ENCODE measurements at regions not wholly inside any gene's neighbourhood (a gene's known extent, or its start where the extent isn't known, plus 50 kb on each side); places are given as distances from the start of the nearest gene placed in this dataset.

DNA sequence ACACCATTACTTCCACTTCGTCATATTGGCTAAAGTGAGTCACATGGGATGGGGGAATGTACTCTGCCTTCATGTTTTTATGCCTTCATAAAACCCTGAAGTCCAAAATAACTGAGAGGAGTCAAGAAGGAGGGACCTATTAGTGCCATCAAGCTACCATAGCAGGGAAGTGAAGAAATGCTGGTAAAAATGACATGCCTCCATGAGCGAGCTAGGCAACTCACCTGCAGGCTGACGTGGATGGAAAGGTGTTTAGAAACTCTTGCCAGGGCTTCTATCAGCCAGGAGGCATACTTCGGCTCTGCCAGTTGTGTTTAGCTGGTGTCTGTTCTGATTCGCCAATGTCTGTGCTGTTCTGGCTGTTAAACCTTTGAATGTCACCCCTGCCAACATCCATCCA is 424.4 kb upstream of the USP24 start:
- TF ChIP-seq, protein P1, sequence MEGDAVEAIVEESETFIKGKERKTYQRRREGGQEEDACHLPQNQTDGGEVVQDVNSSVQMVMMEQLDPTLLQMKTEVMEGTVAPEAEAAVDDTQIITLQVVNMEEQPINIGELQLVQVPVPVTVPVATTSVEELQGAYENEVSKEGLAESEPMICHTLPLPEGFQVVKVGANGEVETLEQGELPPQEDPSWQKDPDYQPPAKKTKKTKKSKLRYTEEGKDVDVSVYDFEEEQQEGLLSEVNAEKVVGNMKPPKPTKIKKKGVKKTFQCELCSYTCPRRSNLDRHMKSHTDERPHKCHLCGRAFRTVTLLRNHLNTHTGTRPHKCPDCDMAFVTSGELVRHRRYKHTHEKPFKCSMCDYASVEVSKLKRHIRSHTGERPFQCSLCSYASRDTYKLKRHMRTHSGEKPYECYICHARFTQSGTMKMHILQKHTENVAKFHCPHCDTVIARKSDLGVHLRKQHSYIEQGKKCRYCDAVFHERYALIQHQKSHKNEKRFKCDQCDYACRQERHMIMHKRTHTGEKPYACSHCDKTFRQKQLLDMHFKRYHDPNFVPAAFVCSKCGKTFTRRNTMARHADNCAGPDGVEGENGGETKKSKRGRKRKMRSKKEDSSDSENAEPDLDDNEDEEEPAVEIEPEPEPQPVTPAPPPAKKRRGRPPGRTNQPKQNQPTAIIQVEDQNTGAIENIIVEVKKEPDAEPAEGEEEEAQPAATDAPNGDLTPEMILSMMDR (IDR thresholded peaks at IDR 0.05; ENCODE audit: control extremely low read depth in 1 of 3, insufficient read depth in 1 of 3, low read depth in 1 of 3, low read length in 3 of 3), result no peak
- TF ChIP-seq EZH2 (IDR thresholded peaks at IDR 0.05; ENCODE audit: low read depth, low read length, severe bottlenecking), result no peak
- no peak for TF ChIP-seq CBX8 (IDR thresholded peaks at IDR 0.05; ENCODE audit: borderline replicate concordance, low read depth, low read length)
- no peak for TF ChIP-seq POLR2A (IDR thresholded peaks at IDR 0.05; ENCODE audit: control extremely low read depth in 1 of 2, low read depth in 2 of 2, low read length in 2 of 2)
- no peak for TF ChIP-seq SUZ12 (IDR thresholded peaks at IDR 0.05; ENCODE audit: low read length)
- no peak for TF ChIP-seq JUN (IDR thresholded peaks at IDR 0.05; ENCODE audit: low read depth, low read length)
- no peak for TF ChIP-seq FOSL1 (IDR thresholded peaks at IDR 0.05; ENCODE audit: insufficient read depth, low read depth, low read length)
